ENCODE measurements at regions not wholly inside any gene's neighbourhood (a gene's known extent, or its start where the extent isn't known, plus 50 kb on each side); places are given as distances from the start of the nearest gene placed in this dataset.

- no peak overlapping the region for H3K9ac ChIP-seq (ENCODE audit: control insufficient read depth, extremely low read depth, insufficient read depth, low read length)
- dilution Hi-C loops (cut with MboI; ENCODE audit: extremely low pct_ligation_motif_present, low sequenced_read_pairs): no loop called here
- H3K79me2 ChIP-seq (ENCODE audit: control insufficient read depth, insufficient read depth, low read length): no peaks in the 10 kb centered on the region
- H3K36me3 ChIP-seq (ENCODE audit: control insufficient read depth in 2 of 2, extremely low read depth in 1 of 2, insufficient read depth in 2 of 2, low read length in 2 of 2): no peaks in the 10 kb centered on the region
- no peak for FAIRE-seq
- H3K9me1 ChIP-seq (ENCODE audit: control insufficient read depth, extremely low read depth, insufficient read depth, low read length): no peaks in the 10 kb centered on the region
- no peaks in the 10 kb centered on the region for H3K27me3 ChIP-seq (ENCODE audit: control insufficient read depth, extremely low read depth, insufficient read depth, low read length)
- H3K9me3 ChIP-seq (ENCODE audit: control insufficient read depth, low read depth, low read length): no peaks in the 10 kb centered on the region
- no peak overlapping the region for H3K4me3 ChIP-seq (ENCODE audit: control insufficient read depth in 2 of 3, extremely low read depth in 1 of 3, insufficient read depth in 2 of 3, low read depth in 1 of 3, low read length in 3 of 3)
- no peaks in the 10 kb centered on the region for H4K20me1 ChIP-seq (ENCODE audit: control insufficient read depth, extremely low read depth, insufficient read depth, low read length)
- H3K27ac ChIP-seq (ENCODE audit: control insufficient read depth, insufficient read depth, low read length): no peak overlapping the region
- DNase-seq (ENCODE audit: low read depth, low spot score): no peak
- TF ChIP-seq CTCF (optimal IDR thresholded peaks at IDR 0.05 in 1 of 3, IDR thresholded peaks at IDR 0.05 in 1 of 3, conservative IDR thresholded peaks at IDR 0.05 in 1 of 3; ENCODE audit: extremely low read depth in 1 of 3, insufficient read depth in 2 of 3, low read length in 3 of 3) (no peak), EZH2 (IDR thresholded peaks at IDR 0.05; ENCODE audit: low read length) (no peak)
- no peak overlapping the region for H2AFZ ChIP-seq (ENCODE audit: control insufficient read depth, low read length)
- H3K4me2 ChIP-seq (ENCODE audit: control insufficient read depth, extremely low read depth, insufficient read depth, low read depth, low read length): no peak overlapping the region
- no peaks in the 10 kb centered on the region for H3K4me1 ChIP-seq (ENCODE audit: control insufficient read depth, extremely low read depth, insufficient read depth, low read length)
Observed at GRCh38 chr18:44298566-44298965, 382.1 kb upstream of the SETBP1 start.

- H3K27me3 ChIP-seq (ENCODE audit: control insufficient read depth, extremely low read depth, insufficient read depth, low read length): no peaks in the 10 kb centered on the region
- no peak overlapping the region for H2AFZ ChIP-seq (ENCODE audit: control insufficient read depth, low read length)
- no peaks in the 10 kb centered on the region for H3K4me1 ChIP-seq (ENCODE audit: control insufficient read depth, extremely low read depth, insufficient read depth, low read length)
- DNase-seq (ENCODE audit: low read depth, low spot score) (no peak), FAIRE-seq (no peak)
- H3K4me2 ChIP-seq (ENCODE audit: control insufficient read depth, extremely low read depth, insufficient read depth, low read depth, low read length): no peak overlapping the region
- no peaks in the 10 kb centered on the region for H3K36me3 ChIP-seq (ENCODE audit: control insufficient read depth in 2 of 2, extremely low read depth in 1 of 2, insufficient read depth in 2 of 2, low read length in 2 of 2)
- H4K20me1 ChIP-seq (ENCODE audit: control insufficient read depth, extremely low read depth, insufficient read depth, low read length): no peaks in the 10 kb centered on the region
- no peak overlapping the region for H3K4me3 ChIP-seq (ENCODE audit: control insufficient read depth in 2 of 3, extremely low read depth in 1 of 3, insufficient read depth in 2 of 3, low read depth in 1 of 3, low read length in 3 of 3)
- no peak overlapping the region for H3K27ac ChIP-seq (ENCODE audit: control insufficient read depth, insufficient read depth, low read length)
- no peak for TF ChIP-seq CTCF (optimal IDR thresholded peaks at IDR 0.05 in 1 of 3, IDR thresholded peaks at IDR 0.05 in 1 of 3, conservative IDR thresholded peaks at IDR 0.05 in 1 of 3; ENCODE audit: extremely low read depth in 1 of 3, insufficient read depth in 2 of 3, low read length in 3 of 3)
- TF ChIP-seq EZH2 (IDR thresholded peaks at IDR 0.05; ENCODE audit: low read length): no peak
- dilution Hi-C loops (cut with MboI; ENCODE audit: extremely low pct_ligation_motif_present, low sequenced_read_pairs): no loop called here
- no peaks in the 10 kb centered on the region for H3K9me1 ChIP-seq (ENCODE audit: control insufficient read depth, extremely low read depth, insufficient read depth, low read length)
- no peaks in the 10 kb centered on the region for H3K9me3 ChIP-seq (ENCODE audit: control insufficient read depth, low read depth, low read length)
- H3K9ac ChIP-seq (ENCODE audit: control insufficient read depth, extremely low read depth, insufficient read depth, low read length): no peak overlapping the region
- H3K79me2 ChIP-seq (ENCODE audit: control insufficient read depth, insufficient read depth, low read length): no peaks in the 10 kb centered on the region
Observed at GRCh38 chr18:44309185-44309584, 371.5 kb upstream of the SETBP1 start.

All from keratinocyte (primary cell).